ENCODE measurements at regions not wholly inside any gene's neighbourhood (a gene's known extent, or its start where the extent isn't known, plus 50 kb on each side); places are given as distances from the start of the nearest gene placed in this dataset.
"Not testable (repeated sequence)": the region's sequence is repeated elsewhere in the genome, so short reads cannot be mapped to it uniquely, and the experiment has no call there.

GRCh38 chr3:177402533-177402932 is 205.3 kb upstream of the TBL1XR1 start:
- H3K36me3 ChIP-seq (ENCODE audit: control insufficient read depth in 5 of 5, insufficient read depth in 5 of 5, low read length in 5 of 5): no peaks in the 10 kb centered on the region
- H3K4me1 ChIP-seq (ENCODE audit: control insufficient read depth in 5 of 5, insufficient read depth in 5 of 5, low read length in 5 of 5): no peaks in the 10 kb centered on the region
- H3K9ac ChIP-seq (ENCODE audit: low read length in 5 of 5): no peak overlapping the region
- H3K27me3 ChIP-seq (ENCODE audit: control insufficient read depth in 5 of 5, insufficient read depth in 4 of 5, low read length in 5 of 5): no peaks in the 10 kb centered on the region
- no peak overlapping the region for H3K4me3 ChIP-seq (ENCODE audit: low read depth in 1 of 5, low read length in 5 of 5)
- peaks cover 0 to 2% (median 0%) of the 10 kb centered on the region in 5 donors for H3K9me3 ChIP-seq (ENCODE audit: control insufficient read depth in 5 of 5, low read length in 5 of 5)
- no peak overlapping the region for H3K27ac ChIP-seq (ENCODE audit: low read depth, low read length)

- H3K9ac ChIP-seq (ENCODE audit: low read length in 5 of 5): no peak overlapping the region
- H3K4me1 ChIP-seq (ENCODE audit: control insufficient read depth in 5 of 5, insufficient read depth in 5 of 5, low read length in 5 of 5): no peaks in the 10 kb centered on the region
- H3K36me3 ChIP-seq (ENCODE audit: control insufficient read depth in 5 of 5, insufficient read depth in 5 of 5, low read length in 5 of 5): no peaks in the 10 kb centered on the region
- H3K27me3 ChIP-seq (ENCODE audit: control insufficient read depth in 5 of 5, insufficient read depth in 4 of 5, low read length in 5 of 5): no peaks in the 10 kb centered on the region
- no peaks in the 10 kb centered on the region for H3K9me3 ChIP-seq (ENCODE audit: control insufficient read depth in 5 of 5, low read length in 5 of 5)
- no peak overlapping the region for H3K27ac ChIP-seq (ENCODE audit: low read depth, low read length)
- no peak overlapping the region for H3K4me3 ChIP-seq (ENCODE audit: low read depth in 1 of 5, low read length in 5 of 5)
Measured at GRCh38 chr3:177405191-177405672, 207.9 kb upstream of the TBL1XR1 start.

GRCh38 chr3:177410730-177411129 is 213.4 kb upstream of the TBL1XR1 start:
- no peaks in the 10 kb centered on the region for H3K27me3 ChIP-seq (ENCODE audit: control insufficient read depth in 5 of 5, insufficient read depth in 4 of 5, low read length in 5 of 5)
- H3K27ac ChIP-seq (ENCODE audit: low read depth, low read length): no peak overlapping the region

GRCh38 chr3:177411201-177411600 is 213.9 kb upstream of the TBL1XR1 start:
- H3K9ac ChIP-seq (ENCODE audit: low read length in 5 of 5): no peak overlapping the region
- no peak overlapping the region for H3K4me3 ChIP-seq (ENCODE audit: low read depth in 1 of 5, low read length in 5 of 5)
- no peak overlapping the region for H3K27ac ChIP-seq (ENCODE audit: low read depth, low read length)
- no peaks in the 10 kb centered on the region for H3K36me3 ChIP-seq (ENCODE audit: control insufficient read depth in 5 of 5, insufficient read depth in 5 of 5, low read length in 5 of 5)
- no peaks in the 10 kb centered on the region for H3K27me3 ChIP-seq (ENCODE audit: control insufficient read depth in 5 of 5, insufficient read depth in 4 of 5, low read length in 5 of 5)
- H3K9me3 ChIP-seq (ENCODE audit: control insufficient read depth in 5 of 5, low read length in 5 of 5): no peaks in the 10 kb centered on the region
- H3K4me1 ChIP-seq (ENCODE audit: control insufficient read depth in 5 of 5, insufficient read depth in 5 of 5, low read length in 5 of 5): peaks cover 0 to 10% (median 0%) of the 10 kb centered on the region in 5 donors

More at GRCh38 chr3:177410730-177411129, 213.4 kb upstream of the TBL1XR1 start:
- Histone ChIP-seq H3K4me3 (ENCODE audit: low read depth in 1 of 5, low read length in 5 of 5) (no peak overlapping the region), H3K9me3 (ENCODE audit: control insufficient read depth in 5 of 5, low read length in 5 of 5) (no peaks in the 10 kb centered on the region), H3K36me3 (ENCODE audit: control insufficient read depth in 5 of 5, insufficient read depth in 5 of 5, low read length in 5 of 5) (no peaks in the 10 kb centered on the region), H3K9ac (ENCODE audit: low read length in 5 of 5) (no peak overlapping the region), H3K4me1 (ENCODE audit: control insufficient read depth in 5 of 5, insufficient read depth in 5 of 5, low read length in 5 of 5) (peaks cover 0 to 10% (median 0%) of the 10 kb centered on the region in 5 donors)

- H3K4me3 ChIP-seq (ENCODE audit: low read depth in 1 of 5, low read length in 5 of 5); H3K27me3 ChIP-seq (ENCODE audit: control insufficient read depth in 5 of 5, insufficient read depth in 4 of 5, low read length in 5 of 5); H3K27ac ChIP-seq (ENCODE audit: low read depth, low read length); H3K9ac ChIP-seq (ENCODE audit: low read length in 5 of 5); H3K36me3 ChIP-seq (ENCODE audit: control insufficient read depth in 5 of 5, insufficient read depth in 5 of 5, low read length in 5 of 5); H3K9me3 ChIP-seq (ENCODE audit: control insufficient read depth in 5 of 5, low read length in 5 of 5); H3K4me1 ChIP-seq (ENCODE audit: control insufficient read depth in 5 of 5, insufficient read depth in 5 of 5, low read length in 5 of 5): not testable (repeated sequence)
Measured at GRCh38 chr3:177412677-177413170, 215.4 kb upstream of the TBL1XR1 start.

- no peaks in the 10 kb centered on the region for H3K27me3 ChIP-seq (ENCODE audit: control insufficient read depth in 5 of 5, insufficient read depth in 4 of 5, low read length in 5 of 5)
- no peaks in the 10 kb centered on the region for H3K36me3 ChIP-seq (ENCODE audit: control insufficient read depth in 5 of 5, insufficient read depth in 5 of 5, low read length in 5 of 5)
- no peak overlapping the region for H3K9ac ChIP-seq (ENCODE audit: low read length in 5 of 5)
- H3K27ac ChIP-seq (ENCODE audit: low read depth, low read length): no peak overlapping the region
- no peak overlapping the region for H3K4me3 ChIP-seq (ENCODE audit: low read depth in 1 of 5, low read length in 5 of 5)
- H3K4me1 ChIP-seq (ENCODE audit: control insufficient read depth in 5 of 5, insufficient read depth in 5 of 5, low read length in 5 of 5): peaks cover 0 to 10% (median 0%) of the 10 kb centered on the region in 5 donors
- H3K9me3 ChIP-seq (ENCODE audit: control insufficient read depth in 5 of 5, low read length in 5 of 5): no peaks in the 10 kb centered on the region
Measured at GRCh38 chr3:177414093-177414492, 216.8 kb upstream of the TBL1XR1 start.

GRCh38 chr3:177418787-177419186 is 221.5 kb upstream of the TBL1XR1 start:
- Histone ChIP-seq H3K4me3 (ENCODE audit: low read depth in 1 of 5, low read length in 5 of 5) (no peak overlapping the region), H3K4me1 (ENCODE audit: control insufficient read depth in 5 of 5, insufficient read depth in 5 of 5, low read length in 5 of 5) (peaks cover 0 to 23% (median 19%) of the 10 kb centered on the region in 5 donors), H3K9me3 (ENCODE audit: control insufficient read depth in 5 of 5, low read length in 5 of 5) (no peaks in the 10 kb centered on the region), H3K9ac (ENCODE audit: low read length in 5 of 5) (no peak overlapping the region), H3K36me3 (ENCODE audit: control insufficient read depth in 5 of 5, insufficient read depth in 5 of 5, low read length in 5 of 5) (no peaks in the 10 kb centered on the region), H3K27ac (ENCODE audit: low read depth, low read length) (no peak overlapping the region), H3K27me3 (ENCODE audit: control insufficient read depth in 5 of 5, insufficient read depth in 4 of 5, low read length in 5 of 5) (no peaks in the 10 kb centered on the region)

- Histone ChIP-seq H3K4me1 (ENCODE audit: control insufficient read depth in 5 of 5, insufficient read depth in 5 of 5, low read length in 5 of 5) (peaks cover 0 to 26% (median 23%) of the 10 kb centered on the region in 5 donors), H3K4me3 (ENCODE audit: low read depth in 1 of 5, low read length in 5 of 5) (peak overlapping the region in 3 of 5 donors; percentile 18 to 48 (median 20)), H3K9ac (ENCODE audit: low read length in 5 of 5) (no peak overlapping the region), H3K9me3 (ENCODE audit: control insufficient read depth in 5 of 5, low read length in 5 of 5) (no peaks in the 10 kb centered on the region), H3K36me3 (ENCODE audit: control insufficient read depth in 5 of 5, insufficient read depth in 5 of 5, low read length in 5 of 5) (no peaks in the 10 kb centered on the region), H3K27me3 (ENCODE audit: control insufficient read depth in 5 of 5, insufficient read depth in 4 of 5, low read length in 5 of 5) (no peaks in the 10 kb centered on the region), H3K27ac (ENCODE audit: low read depth, low read length) (peak overlapping the region; percentile 43)
Measured at GRCh38 chr3:177419904-177420601, 222.8 kb upstream of the TBL1XR1 start.

GRCh38 chr3:177420651-177421480 is 223.6 kb upstream of the TBL1XR1 start:
- H3K9me3 ChIP-seq (ENCODE audit: control insufficient read depth in 5 of 5, low read length in 5 of 5): no peaks in the 10 kb centered on the region
- H3K27ac ChIP-seq (ENCODE audit: low read depth, low read length): peak overlapping the region; percentile 43
- H3K4me3 ChIP-seq (ENCODE audit: low read depth in 1 of 5, low read length in 5 of 5): peak overlapping the region in 2 of 5 donors; percentile 20 to 21
- peaks cover 0 to 26% (median 23%) of the 10 kb centered on the region in 5 donors for H3K4me1 ChIP-seq (ENCODE audit: control insufficient read depth in 5 of 5, insufficient read depth in 5 of 5, low read length in 5 of 5)
- no peaks in the 10 kb centered on the region for H3K36me3 ChIP-seq (ENCODE audit: control insufficient read depth in 5 of 5, insufficient read depth in 5 of 5, low read length in 5 of 5)
- H3K9ac ChIP-seq (ENCODE audit: low read length in 5 of 5): no peak overlapping the region
- no peaks in the 10 kb centered on the region for H3K27me3 ChIP-seq (ENCODE audit: control insufficient read depth in 5 of 5, insufficient read depth in 4 of 5, low read length in 5 of 5)

- Histone ChIP-seq H3K36me3 (ENCODE audit: control insufficient read depth in 5 of 5, insufficient read depth in 5 of 5, low read length in 5 of 5) (no peaks in the 10 kb centered on the region), H3K4me1 (ENCODE audit: control insufficient read depth in 5 of 5, insufficient read depth in 5 of 5, low read length in 5 of 5) (peaks cover 0 to 26% (median 25%) of the 10 kb centered on the region in 5 donors), H3K9me3 (ENCODE audit: control insufficient read depth in 5 of 5, low read length in 5 of 5) (no peaks in the 10 kb centered on the region), H3K27me3 (ENCODE audit: control insufficient read depth in 5 of 5, insufficient read depth in 4 of 5, low read length in 5 of 5) (no peaks in the 10 kb centered on the region), H3K4me3 (ENCODE audit: low read depth in 1 of 5, low read length in 5 of 5) (no peak overlapping the region), H3K9ac (ENCODE audit: low read length in 5 of 5) (no peak overlapping the region), H3K27ac (ENCODE audit: low read depth, low read length) (no peak overlapping the region)
Measured at GRCh38 chr3:177421481-177421785, 224.2 kb upstream of the TBL1XR1 start.
